GM18868 (cell line): ENCODE measurements at regions not wholly inside any gene's neighbourhood (a gene's known extent, or its start where the extent isn't known, plus 50 kb on each side); places are given as distances from the start of the nearest gene placed in this dataset.
"Not testable (repeated sequence)": the region's sequence is repeated elsewhere in the genome, so short reads cannot be mapped to it uniquely, and the experiment has no call there.

Experiments used
- ATAC-seq: cut with Tn5 transposase; IDR thresholded peaks from one replicate; pipeline ENCODE4 v1.9.1; 2021; ENCODE audit warnings: mild to moderate bottlenecking, moderate library complexity; ENCODE audit not compliant: unreplicated experiment

- ATAC-seq: no peak
Measured at GRCh38 chr15:62316413-62317060, 151.5 kb upstream of the C2CD4B start.

- ATAC-seq: no peak
Measured at GRCh38 chr15:62320259-62320658, 155.2 kb upstream of the C2CD4B start.

- no peak for ATAC-seq
Measured at GRCh38 chr15:62323353-62323890, 158.3 kb upstream of the C2CD4B start.

GRCh38 chr15:62324382-62324781, 159.3 kb upstream of the C2CD4B start:
- no peak for ATAC-seq

GRCh38 chr15:62325597-62325996, 160.5 kb upstream of the C2CD4B start:
- no peak for ATAC-seq

GRCh38 chr15:62326460-62327011, 161.5 kb upstream of the C2CD4B start:
- no peak for ATAC-seq

- no peak for ATAC-seq
Measured at GRCh38 chr15:62327406-62327805, 162.3 kb upstream of the C2CD4B start.

- not testable (repeated sequence) for ATAC-seq
Measured at GRCh38 chr15:62332472-62332871, 167.4 kb upstream of the C2CD4B start.

GRCh38 chr15:62334536-62334935, 169.5 kb upstream of the C2CD4B start:
- ATAC-seq: no peak

- ATAC-seq: no peak
Measured at GRCh38 chr15:62337934-62338333, 172.8 kb upstream of the C2CD4B start.

- no peak for ATAC-seq
Measured at GRCh38 chr15:62338497-62338896, 173.4 kb upstream of the C2CD4B start.

GRCh38 chr15:62342959-62343358, 177.9 kb upstream of the C2CD4B start:
- ATAC-seq: no peak

- no peak for ATAC-seq
Measured at GRCh38 chr15:62343397-62343796, 178.3 kb upstream of the C2CD4B start.

- no peak for ATAC-seq
Measured at GRCh38 chr15:62344806-62345539, 179.9 kb upstream of the C2CD4B start.

GRCh38 chr15:62346168-62346567, 181.1 kb upstream of the C2CD4B start:
- ATAC-seq: no peak

GRCh38 chr15:62348118-62348517, 183.0 kb upstream of the C2CD4B start:
- ATAC-seq: no peak

- ATAC-seq: no peak
Measured at GRCh38 chr15:62348623-62349022, 183.5 kb upstream of the C2CD4B start.

GRCh38 chr15:62352817-62353216, 187.7 kb upstream of the C2CD4B start:
- ATAC-seq: no peak

GRCh38 chr15:62357431-62357830, 192.3 kb upstream of the C2CD4B start:
- ATAC-seq: no peak

- ATAC-seq: no peak
Measured at GRCh38 chr15:62359416-62359815, 194.3 kb upstream of the C2CD4B start.

GRCh38 chr15:62360332-62361097, 195.4 kb upstream of the C2CD4B start:
- ATAC-seq: no peak
